Calu3 (cell line): ENCODE measurements at regions not wholly inside any gene's neighbourhood (a gene's known extent, or its start where the extent isn't known, plus 50 kb on each side); places are given as distances from the start of the nearest gene placed in this dataset.

ENCODE experiments used
- BruUV-seq: library from RNA; stranded (reverse); fragments of 400-500 nt; replicated peaks from 2 replicates; lab custom pipeline; 2021; lab: Mats Ljungman, UMichigan
- CTCF ChIA-PET: fragments of 300-600 bp; sonication (Branson Sonifier 250); formaldehyde crosslinking; loops from one replicate; lab custom pipeline; 2022; ENCODE audit warnings: antibody characterized with exemption; lab: Charles Lee
- DNase-seq: peaks from one replicate; pipeline ENCODE4 v3.0.0; 2022
- H3K27ac Mint-ChIP-seq: one replicate; pipeline ENCODE4 v1.8.0; 2022; ENCODE audit warnings: mixed read lengths; ENCODE audit not compliant: unreplicated experiment
- H3K27me3 Mint-ChIP-seq: one replicate; pipeline ENCODE4 v1.8.0; 2022; ENCODE audit warnings: mixed read lengths; ENCODE audit not compliant: unreplicated experiment
- H3K36me3 Mint-ChIP-seq: one replicate; pipeline ENCODE4 v1.8.0; 2022; ENCODE audit warnings: mild to moderate bottlenecking, moderate library complexity, mixed read lengths; ENCODE audit not compliant: insufficient read depth, unreplicated experiment
- H3K4me1 Mint-ChIP-seq: one replicate; pipeline ENCODE4 v1.8.0; 2022; ENCODE audit warnings: mild to moderate bottlenecking, low read depth, mixed read lengths; ENCODE audit not compliant: unreplicated experiment
- H3K4me3 Mint-ChIP-seq: one replicate; pipeline ENCODE4 v1.8.0; 2022; ENCODE audit warnings: mild to moderate bottlenecking, low read depth, moderate library complexity, mixed read lengths; ENCODE audit not compliant: unreplicated experiment
- H3K9me3 Mint-ChIP-seq: one replicate; pipeline ENCODE4 v1.8.0; 2022; ENCODE audit warnings: low read depth, mixed read lengths; ENCODE audit not compliant: unreplicated experiment
- intact Hi-C: fragments of 100-400 bp; cut with micrococcal nuclease; formaldehyde crosslinking; loops from one replicate; pipeline ENCODE4 v1.10.0; 2022; ENCODE audit not compliant: unreplicated experiment
- TF ChIP-seq, protein P1 (sequence below): fragments of 200-600 bp; IDR thresholded peaks from one replicate; pipeline ENCODE4 v1.8.0; 2022; ENCODE audit warnings: antibody characterized with exemption; ENCODE audit not compliant: unreplicated experiment

DNA sequence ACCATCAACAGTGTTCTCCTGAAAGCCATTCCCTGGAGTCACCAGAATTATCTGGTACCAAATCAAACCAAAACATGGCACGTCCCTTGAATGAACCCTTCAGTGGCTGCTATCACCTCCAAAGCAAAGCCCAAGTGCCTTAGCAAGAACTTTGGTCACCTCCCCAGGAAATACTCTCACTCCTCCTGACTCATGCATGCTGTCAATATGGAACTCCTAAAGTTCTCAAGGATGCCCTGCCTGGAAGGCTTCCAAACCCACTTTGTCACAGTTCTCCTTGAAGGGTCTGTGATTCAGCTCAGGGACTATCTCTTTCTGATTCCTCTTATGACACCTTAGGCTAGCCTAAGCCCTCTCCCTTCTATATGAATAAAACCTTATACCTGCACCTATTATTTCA lies 146.1 kb upstream of the RUNX1 start:
- Mint-ChIP-seq H3K9me3 (peaks cover 15% of the 10 kb centered on the region), H3K27ac (no peak overlapping the region), H3K27me3 (no peaks in the 10 kb centered on the region), H3K4me3 (no peak overlapping the region), H3K36me3 (peaks cover 5% of the 10 kb centered on the region), H3K4me1 (peaks cover 45% of the 10 kb centered on the region)
- intact Hi-C loops, result loop anchor here (5.0 kb wide), 1 partner anchor 48 kb away; no protein-coding TSS in a partner anchor
- no TSS peak for BruUV-seq
- TF ChIP-seq, protein P1, sequence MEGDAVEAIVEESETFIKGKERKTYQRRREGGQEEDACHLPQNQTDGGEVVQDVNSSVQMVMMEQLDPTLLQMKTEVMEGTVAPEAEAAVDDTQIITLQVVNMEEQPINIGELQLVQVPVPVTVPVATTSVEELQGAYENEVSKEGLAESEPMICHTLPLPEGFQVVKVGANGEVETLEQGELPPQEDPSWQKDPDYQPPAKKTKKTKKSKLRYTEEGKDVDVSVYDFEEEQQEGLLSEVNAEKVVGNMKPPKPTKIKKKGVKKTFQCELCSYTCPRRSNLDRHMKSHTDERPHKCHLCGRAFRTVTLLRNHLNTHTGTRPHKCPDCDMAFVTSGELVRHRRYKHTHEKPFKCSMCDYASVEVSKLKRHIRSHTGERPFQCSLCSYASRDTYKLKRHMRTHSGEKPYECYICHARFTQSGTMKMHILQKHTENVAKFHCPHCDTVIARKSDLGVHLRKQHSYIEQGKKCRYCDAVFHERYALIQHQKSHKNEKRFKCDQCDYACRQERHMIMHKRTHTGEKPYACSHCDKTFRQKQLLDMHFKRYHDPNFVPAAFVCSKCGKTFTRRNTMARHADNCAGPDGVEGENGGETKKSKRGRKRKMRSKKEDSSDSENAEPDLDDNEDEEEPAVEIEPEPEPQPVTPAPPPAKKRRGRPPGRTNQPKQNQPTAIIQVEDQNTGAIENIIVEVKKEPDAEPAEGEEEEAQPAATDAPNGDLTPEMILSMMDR, result no peak
- CTCF ChIA-PET, result no interaction called here
- DNase-seq, result no peak

DNA sequence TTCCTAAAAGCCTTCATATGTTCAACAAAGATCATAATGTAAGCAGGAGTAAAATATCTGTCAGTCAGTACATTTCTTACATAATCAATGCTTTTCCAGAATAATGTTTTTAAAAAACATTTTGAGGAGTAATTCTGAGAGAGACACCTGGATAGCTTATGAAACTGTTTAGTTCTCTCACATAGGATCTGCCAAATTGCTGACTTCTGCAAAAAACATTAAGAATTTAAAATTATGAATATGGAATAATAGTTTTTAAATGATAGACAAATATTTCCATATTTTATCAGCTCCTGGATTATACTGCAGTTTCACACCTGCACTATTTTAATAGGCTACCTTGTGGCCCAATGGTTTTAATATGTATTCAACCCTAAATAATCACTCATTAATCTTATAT lies 142.7 kb upstream of the RUNX1 start:
- H3K9me3 Mint-ChIP-seq, result peaks cover 15% of the 10 kb centered on the region
- no peaks in the 10 kb centered on the region for H3K36me3 Mint-ChIP-seq
- H3K27ac Mint-ChIP-seq, result no peak overlapping the region
- DNase-seq, result no peak
- H3K27me3 Mint-ChIP-seq, result no peaks in the 10 kb centered on the region
- no TSS peak for BruUV-seq
- CTCF ChIA-PET, result no interaction called here
- TF ChIP-seq, protein P1, result no peak
- no peak overlapping the region for H3K4me3 Mint-ChIP-seq
- intact Hi-C loops, result no loop called here
- H3K4me1 Mint-ChIP-seq, result peaks cover 41% of the 10 kb centered on the region

DNA sequence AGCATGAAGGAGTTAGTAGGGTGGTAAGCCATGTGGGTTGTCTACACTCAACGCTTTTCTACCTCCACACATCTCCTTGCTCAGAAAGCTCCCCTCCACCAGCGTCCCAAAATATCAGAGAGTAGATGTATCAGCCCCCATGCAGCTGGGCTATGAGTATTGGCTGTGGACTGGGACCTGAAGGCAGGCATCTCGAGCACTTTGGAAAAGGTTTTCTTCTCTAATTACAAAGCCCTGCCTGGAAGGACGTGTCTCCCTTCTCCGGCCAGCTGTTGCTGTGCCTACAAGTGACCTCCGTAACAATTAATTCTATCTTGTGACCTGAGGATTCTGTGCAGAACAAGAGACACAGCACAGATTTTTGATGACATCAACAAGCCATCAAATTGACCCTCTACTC lies 142.0 kb upstream of the RUNX1 start:
- no peaks in the 10 kb centered on the region for H3K27me3 Mint-ChIP-seq
- BruUV-seq, result no TSS peak
- CTCF ChIA-PET, result no interaction called here
- no peak for DNase-seq
- no peak overlapping the region for H3K4me3 Mint-ChIP-seq
- H3K4me1 Mint-ChIP-seq, result peaks cover 41% of the 10 kb centered on the region
- intact Hi-C loops, result no loop called here
- H3K36me3 Mint-ChIP-seq, result no peaks in the 10 kb centered on the region
- H3K27ac Mint-ChIP-seq, result no peak overlapping the region
- TF ChIP-seq, protein P1, result no peak
- peaks cover 15% of the 10 kb centered on the region for H3K9me3 Mint-ChIP-seq

DNA sequence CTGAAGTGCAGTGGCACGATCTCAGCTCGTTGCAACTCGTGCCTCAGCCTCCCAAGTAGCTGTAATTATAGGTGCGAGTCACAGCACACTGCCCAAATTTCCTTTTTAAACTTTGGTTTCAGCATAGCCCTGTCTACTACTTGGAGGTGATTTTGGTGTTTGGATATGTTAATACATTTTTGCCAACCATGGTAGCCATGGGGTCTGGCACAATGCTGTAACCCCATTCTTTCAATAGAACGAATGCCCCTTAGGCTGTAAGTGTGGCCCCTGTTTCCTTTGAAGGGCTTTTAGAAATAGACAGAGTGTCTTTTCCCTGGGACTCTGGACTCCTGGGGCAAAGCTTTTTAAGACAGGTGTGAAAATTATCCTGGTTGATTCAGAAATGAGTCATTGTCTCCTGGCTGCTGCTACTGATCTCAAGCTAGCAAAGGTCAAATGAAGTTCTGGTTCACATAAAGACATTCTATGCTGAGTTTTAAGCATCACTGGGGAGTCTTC lies 141.1 kb upstream of the RUNX1 start:
- intact Hi-C loops, result no loop called here
- no peak for DNase-seq
- TF ChIP-seq, protein P1, result no peak
- no peak overlapping the region for H3K4me3 Mint-ChIP-seq
- no peaks in the 10 kb centered on the region for H3K36me3 Mint-ChIP-seq
- CTCF ChIA-PET, result interaction anchor here (0.6 to 1.3 kb wide), 3 partner anchors 52 to 151 kb away, joined by 3 to 4 read pairs (median 4); no protein-coding TSS in a partner anchor
- H3K27me3 Mint-ChIP-seq, result no peaks in the 10 kb centered on the region
- H3K9me3 Mint-ChIP-seq, result peaks cover 13% of the 10 kb centered on the region
- H3K4me1 Mint-ChIP-seq, result peaks cover 33% of the 10 kb centered on the region
- H3K27ac Mint-ChIP-seq, result peak overlapping the region; percentile 63
- BruUV-seq, result no TSS peak
